ENCODE measurements at regions not wholly inside any gene's neighbourhood (a gene's known extent, or its start where the extent isn't known, plus 50 kb on each side); places are given as distances from the start of the nearest gene placed in this dataset.

DNA sequence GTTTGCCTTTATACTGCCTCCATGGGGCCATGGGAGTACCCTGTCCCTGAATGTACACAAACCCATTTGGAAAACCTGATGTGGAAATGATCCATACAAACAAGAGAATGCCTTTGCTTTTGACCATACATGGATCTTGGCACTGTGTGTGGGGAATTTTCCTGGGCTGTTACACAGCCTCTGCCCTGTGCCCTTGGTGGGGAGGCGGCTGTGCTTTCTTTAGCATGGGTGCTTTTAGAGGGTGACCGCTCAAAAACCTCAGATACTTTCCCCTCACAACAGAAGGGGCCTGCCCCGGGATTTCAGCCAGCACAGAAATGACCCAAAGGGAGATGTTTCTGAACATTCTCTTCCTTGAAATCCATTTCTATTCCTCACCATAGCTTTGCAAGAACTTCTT is 194.8 kb downstream of the LMO4 start:
- Histone ChIP-seq H3K9me3 (no peaks in the 10 kb centered on the region), H3K36me3 (no peaks in the 10 kb centered on the region), H3K27me3 (no peaks in the 10 kb centered on the region), H3K4me3 (no peak overlapping the region)
- DNase-seq, result no peak

DNA sequence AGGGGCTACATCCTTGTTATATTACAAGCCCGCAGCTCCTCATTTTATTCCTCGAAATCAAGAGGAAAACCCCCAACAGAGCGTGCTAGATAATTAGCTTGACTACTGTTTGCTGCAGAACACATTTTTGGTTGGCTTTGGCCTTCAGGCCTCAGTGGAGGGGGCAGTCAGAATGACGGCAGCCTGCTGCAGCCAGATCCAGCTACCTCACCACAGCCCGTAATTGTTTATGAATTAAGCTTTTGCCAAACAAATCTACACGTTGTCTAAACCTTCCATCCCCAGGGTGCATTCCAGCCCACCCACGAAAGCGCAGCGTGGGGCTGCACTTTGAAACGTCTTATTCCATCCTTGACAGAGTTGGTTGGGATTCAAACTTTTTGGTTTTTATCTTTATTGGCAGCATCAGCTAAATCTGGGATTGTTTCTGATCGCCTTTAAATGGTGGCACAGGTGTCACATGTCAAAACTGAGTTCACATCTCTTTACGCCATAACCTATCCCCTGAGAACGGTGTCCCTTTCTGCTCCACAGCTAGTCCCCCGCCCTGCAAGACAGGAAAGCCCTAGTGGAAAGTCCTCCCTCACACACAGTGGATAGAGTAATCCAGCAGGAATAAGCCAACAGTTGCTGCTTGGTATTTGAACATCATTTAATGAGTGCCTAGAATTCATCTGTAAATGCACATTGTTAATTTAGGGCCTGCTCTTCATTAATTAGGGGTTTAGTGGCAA is 195.5 kb downstream of the LMO4 start:
- no peak for DNase-seq
- Histone ChIP-seq H3K9me3 (no peaks in the 10 kb centered on the region), H3K36me3 (no peaks in the 10 kb centered on the region), H3K4me3 (no peak overlapping the region), H3K27me3 (no peaks in the 10 kb centered on the region)

DNA sequence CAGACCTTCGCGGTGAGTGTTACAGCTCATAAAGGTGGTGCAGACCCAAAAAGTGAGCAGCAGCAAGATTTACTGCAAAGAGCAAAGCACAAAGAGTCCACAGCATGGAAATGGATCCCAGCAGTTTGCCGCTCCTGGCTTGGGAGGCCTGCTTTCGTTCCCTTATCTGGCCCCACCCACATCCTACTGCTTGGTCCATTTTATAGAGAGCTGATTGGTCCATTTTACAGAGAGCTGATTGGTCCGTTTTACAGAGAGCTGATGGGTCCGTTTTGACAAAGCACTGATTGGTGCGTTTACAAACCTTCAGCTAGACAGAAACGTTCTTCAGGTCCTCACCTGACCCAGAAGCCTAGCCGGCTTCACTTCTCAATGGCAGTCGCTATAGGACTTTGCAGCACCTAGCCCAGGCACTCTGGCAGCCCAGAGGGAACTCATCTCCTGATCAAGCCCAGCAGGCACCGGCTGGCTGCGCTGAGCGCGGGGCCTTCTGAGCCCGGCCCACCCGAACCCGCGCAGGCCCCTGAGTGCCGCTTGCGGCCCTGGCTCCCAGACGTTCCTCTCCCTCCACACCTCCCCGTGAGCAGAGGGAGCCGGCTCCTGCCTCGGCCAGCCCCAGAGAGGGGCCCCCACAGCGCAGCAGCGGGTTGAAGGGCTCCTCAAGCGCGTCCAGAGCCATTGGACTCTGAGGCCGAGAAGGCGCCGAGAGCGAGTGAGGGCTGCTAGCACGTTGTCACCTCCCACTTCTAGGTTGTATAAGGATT is 200.3 kb downstream of the LMO4 start:
- no peak overlapping the region for H3K4me3 ChIP-seq
- H3K27me3 ChIP-seq, result no peaks in the 10 kb centered on the region
- no peaks in the 10 kb centered on the region for H3K9me3 ChIP-seq
- no peak for DNase-seq
- H3K36me3 ChIP-seq, result no peaks in the 10 kb centered on the region

DNA sequence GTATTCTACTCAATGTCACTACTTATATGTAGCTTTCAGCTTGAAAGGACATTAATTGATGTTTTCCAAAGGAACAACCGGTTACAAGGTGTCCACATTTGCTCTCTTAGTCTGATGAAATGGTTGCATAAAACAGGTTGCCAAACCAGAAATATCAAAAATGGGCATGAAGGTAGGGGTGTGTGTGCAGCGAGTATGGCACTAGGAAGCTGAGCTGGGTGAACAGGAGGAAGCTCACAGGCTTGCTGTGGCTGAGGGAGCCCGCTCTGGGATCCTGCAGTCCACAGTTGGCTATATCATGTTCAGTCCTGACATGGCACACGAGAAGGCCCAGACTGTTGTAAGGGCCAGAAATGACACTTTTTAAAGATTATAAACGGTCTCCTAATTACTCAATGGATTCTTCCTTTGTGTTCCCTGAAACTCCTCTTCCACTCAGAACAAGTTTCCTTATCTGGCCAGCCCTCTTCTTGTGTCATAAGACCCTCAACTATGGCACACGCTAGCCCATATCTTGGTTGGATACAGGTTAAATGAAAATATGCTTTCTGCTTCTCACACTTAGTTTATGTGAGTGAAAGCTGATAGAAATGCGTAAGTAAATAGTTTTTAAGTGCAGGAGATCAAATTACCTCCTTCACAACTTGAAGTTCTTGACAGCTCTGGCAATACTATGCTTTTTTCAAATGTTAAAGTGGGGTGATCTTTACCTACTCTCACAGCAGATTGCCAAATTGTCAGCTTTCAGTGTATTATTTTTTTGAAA is 201.5 kb downstream of the LMO4 start:
- no peaks in the 10 kb centered on the region for H3K27me3 ChIP-seq

DNA sequence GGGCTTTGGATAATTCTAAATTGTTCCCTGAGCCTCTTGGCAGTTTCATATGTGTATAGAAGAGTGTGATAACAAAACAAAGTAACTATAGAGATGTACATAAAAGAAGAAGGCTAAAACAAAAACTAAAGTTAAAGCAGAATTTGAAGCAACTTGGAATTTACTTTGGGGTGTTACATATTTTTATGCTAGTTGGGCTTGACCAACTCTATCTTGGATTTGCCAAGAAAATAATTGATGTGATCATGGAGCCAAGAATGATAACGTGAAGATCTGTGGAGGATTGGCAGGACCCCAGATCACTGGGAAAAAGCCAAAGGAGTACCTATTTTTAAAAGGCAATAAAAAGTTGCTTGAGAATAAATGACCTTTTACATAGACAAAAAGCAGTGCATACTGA is 206.9 kb downstream of the LMO4 start:
- Histone ChIP-seq H3K36me3 (no peaks in the 10 kb centered on the region), H3K4me3 (no peak overlapping the region), H3K9me3 (no peaks in the 10 kb centered on the region), H3K27me3 (no peaks in the 10 kb centered on the region)
- DNase-seq, result no peak

More for the DNA sequence above, 201.5 kb downstream of the LMO4 start:
- Histone ChIP-seq H3K4me3 (no peak overlapping the region), H3K9me3 (no peaks in the 10 kb centered on the region), H3K36me3 (no peaks in the 10 kb centered on the region)
- DNase-seq, result no peak

DNA sequence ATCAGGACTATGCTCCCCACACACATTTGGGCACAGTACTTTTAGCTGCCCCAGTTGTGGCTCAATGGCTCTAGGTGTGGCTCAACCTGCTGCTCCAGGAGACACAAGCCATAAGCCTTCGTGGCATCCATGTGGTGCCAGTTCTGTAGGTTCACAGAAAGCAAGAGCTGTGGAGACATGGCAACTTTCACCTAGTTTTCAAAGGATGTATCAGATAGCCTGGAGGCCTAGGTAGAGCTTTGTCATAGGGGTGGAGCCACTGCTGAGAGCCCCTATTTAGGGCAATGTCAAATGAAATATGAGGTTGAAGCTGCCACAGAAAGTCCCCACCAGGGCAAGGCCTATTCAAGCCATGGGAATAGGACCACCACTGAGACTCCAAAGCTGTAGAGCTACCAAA is 210.5 kb downstream of the LMO4 start:
- Histone ChIP-seq H3K36me3 (no peaks in the 10 kb centered on the region), H3K9me3 (peaks cover 7% of the 10 kb centered on the region), H3K4me3 (no peak overlapping the region), H3K27me3 (no peaks in the 10 kb centered on the region)
- DNase-seq, result no peak

- H3K36me3 ChIP-seq, result no peaks in the 10 kb centered on the region
- peaks cover 7% of the 10 kb centered on the region for H3K9me3 ChIP-seq
- DNase-seq, result no peak
- no peaks in the 10 kb centered on the region for H3K27me3 ChIP-seq
- no peak overlapping the region for H3K4me3 ChIP-seq
Observed at GRCh38 chr1:87542697-87543096, 214.0 kb downstream of the LMO4 start.

DNA sequence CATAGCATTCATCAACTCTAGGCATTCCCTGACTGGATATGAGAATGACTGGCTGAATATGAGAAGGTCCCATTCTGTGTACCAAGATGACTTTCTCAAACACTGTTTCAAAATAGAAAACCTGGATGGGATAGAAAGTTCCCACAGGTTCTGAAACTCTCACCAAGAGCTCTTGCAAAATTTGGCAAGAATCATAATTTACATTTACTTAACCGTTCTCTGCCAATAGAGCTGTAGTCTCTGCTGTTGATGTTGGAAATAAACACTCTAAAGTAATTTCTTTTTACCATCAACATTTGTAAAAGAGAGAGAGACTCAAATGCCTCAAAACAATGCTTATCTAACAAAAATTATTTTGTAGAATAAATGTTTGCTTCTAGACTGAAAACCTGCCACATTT is 221.1 kb downstream of the LMO4 start:
- H3K9me3 ChIP-seq, result no peaks in the 10 kb centered on the region
- DNase-seq, result no peak
- H3K36me3 ChIP-seq, result no peaks in the 10 kb centered on the region
- H3K4me3 ChIP-seq, result no peak overlapping the region
- no peaks in the 10 kb centered on the region for H3K27me3 ChIP-seq

GRCh38 chr1:87553511-87553910 is 224.8 kb downstream of the LMO4 start:
- H3K27me3 ChIP-seq, result no peaks in the 10 kb centered on the region
- no peak overlapping the region for H3K4me3 ChIP-seq
- H3K36me3 ChIP-seq, result no peaks in the 10 kb centered on the region
- no peak for DNase-seq
- H3K9me3 ChIP-seq, result no peaks in the 10 kb centered on the region

DNA sequence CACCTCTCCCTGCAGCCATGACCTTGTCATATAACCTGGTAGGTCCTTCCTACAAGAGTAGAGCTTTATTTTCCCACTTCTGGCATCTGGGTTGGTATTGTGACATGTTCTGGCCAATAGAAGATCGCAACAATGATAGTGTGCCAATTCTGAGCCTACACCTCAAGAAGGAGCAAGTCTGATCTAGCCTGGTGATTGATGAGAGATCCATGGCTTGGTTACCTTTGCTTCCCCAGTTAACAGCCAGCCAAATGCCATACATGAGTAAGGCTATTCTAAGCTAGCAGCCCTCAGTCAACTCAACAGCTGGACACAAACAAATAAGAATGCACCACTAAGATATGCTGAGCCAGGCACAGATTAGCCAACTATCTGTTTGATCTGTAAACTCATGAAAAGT is 226.7 kb downstream of the LMO4 start:
- Histone ChIP-seq H3K36me3 (no peaks in the 10 kb centered on the region), H3K27me3 (no peaks in the 10 kb centered on the region), H3K4me3 (no peak overlapping the region), H3K9me3 (no peaks in the 10 kb centered on the region)
- no peak for DNase-seq

DNA sequence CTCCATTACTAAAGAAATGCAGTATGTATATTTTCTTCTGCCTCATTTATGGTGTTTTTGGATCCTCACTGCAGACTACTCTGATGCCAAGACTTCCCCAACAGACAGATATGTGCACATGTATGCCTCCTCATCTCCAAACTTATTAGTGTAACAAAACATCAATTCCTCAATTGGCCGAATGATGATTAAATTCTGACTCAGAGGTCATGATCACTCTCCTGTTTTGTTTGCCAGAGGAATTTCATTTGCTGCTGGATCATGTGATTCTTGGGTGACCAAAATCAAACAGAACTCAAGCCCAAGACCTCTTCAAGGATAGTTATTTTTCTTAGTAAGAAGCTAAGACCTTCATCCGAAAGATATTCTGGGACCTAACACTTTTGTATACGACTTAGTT is 227.6 kb downstream of the LMO4 start:
- H3K36me3 ChIP-seq, result no peaks in the 10 kb centered on the region
- no peak for DNase-seq
- H3K9me3 ChIP-seq, result no peaks in the 10 kb centered on the region
- no peak overlapping the region for H3K4me3 ChIP-seq
- H3K27me3 ChIP-seq, result no peaks in the 10 kb centered on the region

DNA sequence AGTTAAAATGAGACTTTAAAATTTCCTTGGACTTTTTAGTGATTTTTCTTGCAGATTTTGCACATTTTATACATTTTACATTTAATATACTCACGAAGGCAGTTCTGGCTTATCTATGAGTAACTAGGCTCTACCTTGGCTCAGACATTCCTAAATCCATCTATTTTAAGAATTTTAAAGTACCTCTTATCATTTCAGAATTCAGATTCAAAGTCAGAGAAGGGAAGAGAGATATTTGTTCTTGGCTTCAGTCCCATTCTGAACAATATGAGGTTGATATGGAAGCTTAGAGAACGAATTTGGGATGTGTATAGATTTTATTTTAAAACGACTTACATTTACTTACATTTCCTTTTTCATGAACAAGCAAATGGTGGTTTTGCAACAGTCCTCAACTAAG is 230.2 kb downstream of the LMO4 start:
- Histone ChIP-seq H3K9me3 (no peaks in the 10 kb centered on the region), H3K27me3 (no peaks in the 10 kb centered on the region), H3K36me3 (no peaks in the 10 kb centered on the region), H3K4me3 (no peak overlapping the region)
- DNase-seq, result no peak

GRCh38 chr1:87560137-87560536 is 231.5 kb downstream of the LMO4 start:
- no peak overlapping the region for H3K4me3 ChIP-seq
- H3K9me3 ChIP-seq, result no peaks in the 10 kb centered on the region
- no peaks in the 10 kb centered on the region for H3K27me3 ChIP-seq
- no peaks in the 10 kb centered on the region for H3K36me3 ChIP-seq
- no peak for DNase-seq

- no peak for DNase-seq
- Histone ChIP-seq H3K4me3 (no peak overlapping the region), H3K9me3 (no peaks in the 10 kb centered on the region), H3K36me3 (no peaks in the 10 kb centered on the region), H3K27me3 (no peaks in the 10 kb centered on the region)
Observed at GRCh38 chr1:87560601-87561360, 232.1 kb downstream of the LMO4 start.

- no peaks in the 10 kb centered on the region for H3K27me3 ChIP-seq
- H3K4me3 ChIP-seq, result no peak overlapping the region
- no peaks in the 10 kb centered on the region for H3K36me3 ChIP-seq
- no peaks in the 10 kb centered on the region for H3K9me3 ChIP-seq
- DNase-seq, result no peak
Observed at GRCh38 chr1:87563211-87563610, 234.5 kb downstream of the LMO4 start.

DNA sequence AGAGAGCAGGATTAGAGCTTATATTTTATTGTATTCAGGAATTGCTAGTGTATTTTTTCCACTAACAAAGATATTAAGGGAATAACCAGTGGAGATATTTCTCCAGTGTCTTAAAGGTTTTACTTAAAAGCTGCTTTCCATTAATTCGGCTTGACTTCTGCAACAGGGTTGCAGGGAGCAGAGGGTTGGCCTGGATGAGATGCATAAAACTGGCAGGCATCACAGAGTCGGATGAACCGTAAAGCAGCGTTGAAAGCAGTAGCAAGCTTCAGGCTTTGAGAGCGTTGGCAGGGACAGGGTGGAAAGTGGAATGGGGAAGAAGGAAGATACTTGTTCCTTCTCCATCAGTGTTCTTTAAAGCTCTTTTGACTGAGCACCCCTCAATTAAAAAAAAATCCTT is 237.2 kb downstream of the LMO4 start:
- H3K36me3 ChIP-seq, result no peaks in the 10 kb centered on the region
- no peak overlapping the region for H3K4me3 ChIP-seq
- no peak for DNase-seq
- no peaks in the 10 kb centered on the region for H3K9me3 ChIP-seq
- no peaks in the 10 kb centered on the region for H3K27me3 ChIP-seq

DNA sequence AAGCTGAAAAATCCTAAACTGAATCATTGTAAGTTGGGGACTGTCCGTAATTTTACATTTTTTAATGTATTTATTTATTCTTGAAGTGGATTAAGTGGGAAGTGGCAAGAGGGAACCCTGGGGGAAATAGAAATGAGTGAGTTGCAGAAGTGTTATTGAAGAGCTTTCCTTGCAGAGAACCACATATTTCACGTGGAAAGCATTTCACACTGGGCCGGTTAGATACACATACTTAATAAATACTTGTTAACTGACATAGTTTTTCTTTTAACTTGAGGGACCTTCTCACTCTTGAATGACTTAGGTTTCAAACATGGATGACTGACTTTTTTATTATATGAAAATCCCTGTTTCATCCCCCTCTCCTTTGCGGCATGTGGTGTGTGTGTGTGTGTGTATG is 239.3 kb downstream of the LMO4 start:
- H3K36me3 ChIP-seq, result no peaks in the 10 kb centered on the region
- no peaks in the 10 kb centered on the region for H3K9me3 ChIP-seq
- no peak for DNase-seq
- no peaks in the 10 kb centered on the region for H3K27me3 ChIP-seq
- H3K4me3 ChIP-seq, result no peak overlapping the region
